BJ (cell line): ENCODE measurements at regions not wholly inside any gene's neighbourhood (a gene's known extent, or its start where the extent isn't known, plus 50 kb on each side); places are given as distances from the start of the nearest gene placed in this dataset.

Source experiments
- CTCF ChIA-PET: fragments of 350-600 bp; formaldehyde crosslinking; extraction: SDS; loops from one replicate; lab custom pipeline; 2021; ENCODE audit warnings: antibody characterized with exemption, inconsistent platforms; lab: Yijun Ruan, JAX
- POLR2A ChIA-PET: fragments of 300-600 bp; sonication (Branson Sonifier 250); formaldehyde crosslinking; extraction: SDS; loops from one replicate; lab custom pipeline; 2021; ENCODE audit warnings: antibody characterized with exemption; lab: Charles Lee
- DNase-seq: peaks from one replicate; pipeline ENCODE4 v3.0.0-alpha.2; 2011; ENCODE audit warnings: low read depth
- H3K27me3 ChIP-seq: 2 replicates; pipeline ENCODE4 v1.6.0; 2011; ENCODE audit warnings: low read length; ENCODE audit not compliant: control insufficient read depth, insufficient read depth
- H3K36me3 ChIP-seq: 2 replicates; pipeline ENCODE4 v1.5.1; 2011; ENCODE audit warnings: low read length; ENCODE audit not compliant: control insufficient read depth, insufficient read depth
- H3K4me3 ChIP-seq: 2 replicates; pipeline ENCODE4 v1.5.1; 2011; ENCODE audit warnings: low read depth, mild to moderate bottlenecking, control low read depth, low read length
- TF ChIP-seq, protein P1 (sequence below): IDR thresholded peaks from 2 replicates; pipeline ENCODE4 v1.5.1; 2011; ENCODE audit warnings: low read depth, mild to moderate bottlenecking, control low read depth, inconsistent platforms, low read length, moderate library complexity; ENCODE audit not compliant: insufficient read depth

DNA sequence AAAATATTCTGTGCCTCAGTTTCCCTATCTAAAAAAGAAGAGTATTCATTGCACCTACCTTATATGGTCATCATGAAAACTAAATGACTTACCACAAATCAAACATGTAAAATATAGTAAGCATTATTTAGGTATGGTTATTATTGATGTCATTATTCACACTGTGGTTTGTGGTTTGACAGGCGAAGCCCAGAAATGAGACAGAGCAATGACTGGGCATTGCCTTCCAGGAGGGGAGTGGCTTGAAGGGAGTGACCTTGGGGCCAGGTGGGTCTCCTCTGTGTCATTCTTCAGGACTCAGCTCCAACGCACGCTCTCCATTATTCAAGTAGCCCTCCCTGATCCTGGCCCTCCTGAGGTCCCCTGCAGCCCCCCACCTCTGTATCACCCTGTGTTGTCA is 133.7 kb downstream of the DMRTA2 start:
- ChIA-PET POLR2A (no interaction called here), CTCF (no interaction called here)
- H3K27me3 ChIP-seq = no peaks in the 10 kb centered on the region
- H3K36me3 ChIP-seq = no peaks in the 10 kb centered on the region
- no peak for DNase-seq
- TF ChIP-seq, protein P1, sequence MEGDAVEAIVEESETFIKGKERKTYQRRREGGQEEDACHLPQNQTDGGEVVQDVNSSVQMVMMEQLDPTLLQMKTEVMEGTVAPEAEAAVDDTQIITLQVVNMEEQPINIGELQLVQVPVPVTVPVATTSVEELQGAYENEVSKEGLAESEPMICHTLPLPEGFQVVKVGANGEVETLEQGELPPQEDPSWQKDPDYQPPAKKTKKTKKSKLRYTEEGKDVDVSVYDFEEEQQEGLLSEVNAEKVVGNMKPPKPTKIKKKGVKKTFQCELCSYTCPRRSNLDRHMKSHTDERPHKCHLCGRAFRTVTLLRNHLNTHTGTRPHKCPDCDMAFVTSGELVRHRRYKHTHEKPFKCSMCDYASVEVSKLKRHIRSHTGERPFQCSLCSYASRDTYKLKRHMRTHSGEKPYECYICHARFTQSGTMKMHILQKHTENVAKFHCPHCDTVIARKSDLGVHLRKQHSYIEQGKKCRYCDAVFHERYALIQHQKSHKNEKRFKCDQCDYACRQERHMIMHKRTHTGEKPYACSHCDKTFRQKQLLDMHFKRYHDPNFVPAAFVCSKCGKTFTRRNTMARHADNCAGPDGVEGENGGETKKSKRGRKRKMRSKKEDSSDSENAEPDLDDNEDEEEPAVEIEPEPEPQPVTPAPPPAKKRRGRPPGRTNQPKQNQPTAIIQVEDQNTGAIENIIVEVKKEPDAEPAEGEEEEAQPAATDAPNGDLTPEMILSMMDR = no peak
- no peak overlapping the region for H3K4me3 ChIP-seq

DNA sequence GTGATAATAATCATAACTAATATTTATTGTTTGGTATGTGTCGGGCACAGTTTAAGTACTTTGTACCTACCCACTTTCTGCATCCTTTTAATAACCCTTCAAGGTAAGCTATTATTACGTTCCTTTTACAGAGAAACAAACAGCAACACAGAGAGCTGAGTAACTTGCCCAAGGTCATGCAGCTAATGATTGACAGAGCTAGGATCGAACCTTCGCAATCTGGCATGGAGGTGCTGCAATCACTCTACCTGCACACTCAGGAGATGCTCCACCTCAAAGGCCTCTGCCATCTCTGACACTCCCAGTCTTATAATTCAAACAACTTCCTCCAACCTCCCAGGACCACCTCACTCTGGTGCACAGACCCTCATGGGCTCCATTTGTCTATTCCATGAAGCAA is 137.2 kb downstream of the DMRTA2 start:
- TF ChIP-seq, protein P1 = no peak
- Histone ChIP-seq H3K4me3 (no peak overlapping the region), H3K27me3 (no peaks in the 10 kb centered on the region), H3K36me3 (no peaks in the 10 kb centered on the region)
- ChIA-PET POLR2A (no interaction called here), CTCF (no interaction called here)
- no peak for DNase-seq

DNA sequence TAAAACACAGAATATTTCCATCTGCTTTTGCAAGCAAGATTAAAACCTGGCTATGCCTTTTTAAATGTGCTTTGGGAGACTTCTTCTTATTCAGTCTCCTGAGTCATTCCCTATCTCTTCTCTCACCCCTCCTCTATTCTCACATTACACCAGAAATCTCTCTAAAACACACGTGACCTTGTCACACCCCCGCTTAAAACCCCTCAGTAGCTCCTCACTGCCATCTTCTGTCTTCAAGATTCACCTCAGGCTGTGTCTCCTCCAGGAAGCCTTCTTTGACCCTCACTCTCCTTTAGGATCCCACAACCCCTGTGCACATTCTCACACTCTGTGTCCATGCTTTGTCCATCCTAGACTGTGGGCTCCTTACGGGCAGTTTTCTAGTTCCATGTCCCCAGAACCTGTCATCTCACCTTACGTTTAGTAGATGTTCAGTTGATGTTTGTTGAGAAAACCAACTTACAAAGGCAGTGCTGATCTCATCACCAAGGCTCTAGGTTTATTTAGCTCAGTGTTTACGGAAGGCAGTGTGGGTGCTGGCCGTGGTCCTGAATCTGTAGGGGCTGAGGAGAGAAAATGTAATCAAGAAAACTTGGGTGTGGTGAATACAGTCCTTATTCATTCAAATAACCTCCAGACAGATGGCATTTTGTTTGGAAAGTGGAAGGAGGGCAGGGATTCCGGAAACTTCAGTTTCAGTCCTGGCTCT is 143.5 kb downstream of the DMRTA2 start:
- H3K36me3 ChIP-seq = no peaks in the 10 kb centered on the region
- no peak for DNase-seq
- ChIA-PET CTCF (no interaction called here), POLR2A (no interaction called here)
- H3K4me3 ChIP-seq = no peak overlapping the region
- TF ChIP-seq, protein P1 = no peak
- H3K27me3 ChIP-seq = no peaks in the 10 kb centered on the region

DNA sequence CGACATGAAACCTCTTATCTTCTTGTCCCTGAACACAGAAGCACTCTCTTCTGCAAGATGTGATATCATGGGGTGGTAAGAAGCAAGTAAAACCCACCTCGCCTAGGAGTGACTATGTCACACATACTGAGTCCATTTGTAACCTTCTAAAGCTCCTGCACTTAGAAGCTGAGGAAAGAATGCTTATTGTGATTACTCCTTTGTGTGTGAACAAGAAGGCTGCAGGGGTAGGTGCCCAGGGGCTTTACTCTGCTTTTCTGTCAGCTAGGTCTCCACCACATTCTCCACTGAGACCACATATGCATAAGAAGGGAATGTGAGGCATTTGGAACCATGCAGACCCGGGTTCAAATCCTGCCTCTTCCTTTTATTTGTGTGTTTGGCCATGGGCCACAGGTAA is 144.3 kb downstream of the DMRTA2 start:
- CTCF ChIA-PET = no interaction called here
- Histone ChIP-seq H3K4me3 (no peak overlapping the region), H3K27me3 (no peaks in the 10 kb centered on the region), H3K36me3 (no peaks in the 10 kb centered on the region)
- POLR2A ChIA-PET = no interaction called here
- TF ChIP-seq, protein P1 = no peak
- DNase-seq = no peak

DNA sequence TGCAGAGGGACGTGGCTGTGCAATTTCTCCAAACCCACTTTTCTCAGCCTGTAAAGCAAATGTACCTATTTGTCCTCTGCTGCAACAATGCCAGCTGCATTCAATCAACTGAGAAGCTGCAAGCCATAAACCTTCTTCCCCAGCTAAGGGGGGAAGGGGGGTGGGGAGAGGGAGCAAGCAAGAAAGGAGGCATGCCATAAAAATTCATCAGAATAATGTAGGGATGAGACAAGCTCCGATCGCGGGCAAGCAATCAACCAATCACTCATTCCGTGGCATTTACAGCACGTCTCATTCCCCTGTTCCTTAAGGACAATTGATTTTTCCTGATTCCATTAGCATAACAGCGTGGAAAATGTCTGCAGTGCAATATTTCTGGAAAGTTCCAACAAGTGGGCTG is 144.8 kb downstream of the DMRTA2 start:
- Histone ChIP-seq H3K36me3 (no peaks in the 10 kb centered on the region), H3K27me3 (no peaks in the 10 kb centered on the region), H3K4me3 (no peak overlapping the region)
- ChIA-PET POLR2A (no interaction called here), CTCF (no interaction called here)
- DNase-seq = no peak
- TF ChIP-seq, protein P1 = no peak
